HFF-Myc (cell line): ENCODE measurements at regions not wholly inside any gene's neighbourhood (a gene's known extent, or its start where the extent isn't known, plus 50 kb on each side); places are given as distances from the start of the nearest gene placed in this dataset.
"Not testable (repeated sequence)": the region's sequence is repeated elsewhere in the genome, so short reads cannot be mapped to it uniquely, and the experiment has no call there.

Experiments used
- DNase-seq: peaks from one replicate; pipeline ENCODE4 v3.0.0-alpha.2; 2011; ENCODE audit warnings: low read depth; ENCODE audit errors: extremely low read depth
- H3K4me3 ChIP-seq: replicated peaks from 2 replicates; pipeline ENCODE4 v1.5.1; 2011; ENCODE audit warnings: low read depth, mild to moderate bottlenecking, control low read depth, low read length

GRCh38 chr1:120981489-120982094, 92.0 kb downstream of the PPIAL4A start:
- H3K4me3 ChIP-seq, DNase-seq: not testable (repeated sequence)

GRCh38 chr1:120994614-120995013, 105.0 kb downstream of the PPIAL4A start:
- not testable (repeated sequence) for H3K4me3 ChIP-seq, DNase-seq

GRCh38 chr1:120995025-120995424, 105.5 kb downstream of the PPIAL4A start:
- not testable (repeated sequence) for H3K4me3 ChIP-seq, DNase-seq

- DNase-seq: not testable (repeated sequence)
Observed at GRCh38 chr1:121001090-121001726, 111.6 kb downstream of the PPIAL4A start.

GRCh38 chr1:121003230-121003629, 113.7 kb downstream of the PPIAL4A start:
- DNase-seq, H3K4me3 ChIP-seq: not testable (repeated sequence)

More at GRCh38 chr1:121001090-121001726, 111.6 kb downstream of the PPIAL4A start:
- not testable (repeated sequence) for H3K4me3 ChIP-seq

GRCh38 chr1:121006826-121007225, 117.3 kb downstream of the PPIAL4A start:
- H3K4me3 ChIP-seq, DNase-seq: not testable (repeated sequence)

- H3K4me3 ChIP-seq, DNase-seq: not testable (repeated sequence)
Observed at GRCh38 chr1:121007755-121008154, 118.2 kb downstream of the PPIAL4A start.

GRCh38 chr1:121008512-121009215, 119.1 kb downstream of the PPIAL4A start:
- not testable (repeated sequence) for DNase-seq, H3K4me3 ChIP-seq

- DNase-seq, H3K4me3 ChIP-seq: not testable (repeated sequence)
Observed at GRCh38 chr1:121009216-121010057, 119.9 kb downstream of the PPIAL4A start.

- not testable (repeated sequence) for H3K4me3 ChIP-seq, DNase-seq
Observed at GRCh38 chr1:121010141-121010540, 120.6 kb downstream of the PPIAL4A start.

GRCh38 chr1:121013181-121013580, 123.6 kb downstream of the PPIAL4A start:
- not testable (repeated sequence) for DNase-seq

GRCh38 chr1:121016182-121017028, 126.8 kb downstream of the PPIAL4A start:
- not testable (repeated sequence) for H3K4me3 ChIP-seq
- peak; percentile 49 for DNase-seq

More at GRCh38 chr1:121013181-121013580, 123.6 kb downstream of the PPIAL4A start:
- H3K4me3 ChIP-seq: not testable (repeated sequence)
